HG02798 (cell line): ENCODE measurements at regions not wholly inside any gene's neighbourhood (a gene's known extent, or its start where the extent isn't known, plus 50 kb on each side); places are given as distances from the start of the nearest gene placed in this dataset.

Source experiments
- ATAC-seq: cut with Tn5 transposase; IDR thresholded peaks from one replicate; pipeline ENCODE4 v1.9.1; 2021; ENCODE audit warnings: mild to moderate bottlenecking; ENCODE audit not compliant: unreplicated experiment, poor library complexity

- no peak for ATAC-seq
These were observed 372.2 kb downstream of the TRIML1 start for GRCh38 chr4:188511431-188511830.

GRCh38 chr4:188532751-188533150 lies 393.5 kb downstream of the TRIML1 start:
- no peak for ATAC-seq

- ATAC-seq: no peak
These were observed 395.1 kb downstream of the TRIML1 start for GRCh38 chr4:188534297-188534696.

- no peak for ATAC-seq
These were observed 395.7 kb downstream of the TRIML1 start for GRCh38 chr4:188534917-188535316.

- no peak for ATAC-seq
These were observed 397.6 kb downstream of the TRIML1 start for GRCh38 chr4:188536826-188537225.

- no peak for ATAC-seq
These were observed 411.1 kb downstream of the TRIML1 start for GRCh38 chr4:188550296-188550695.

GRCh38 chr4:188551156-188551555 lies 411.9 kb downstream of the TRIML1 start:
- ATAC-seq: no peak

GRCh38 chr4:188552741-188553275 lies 413.6 kb downstream of the TRIML1 start:
- ATAC-seq: no peak

- ATAC-seq: no peak
These were observed 415.2 kb downstream of the TRIML1 start for GRCh38 chr4:188554413-188554812.

- ATAC-seq: no peak
These were observed 433.9 kb downstream of the TRIML1 start for GRCh38 chr4:188573104-188573503.

GRCh38 chr4:188578657-188579056 lies 439.4 kb downstream of the TRIML1 start:
- ATAC-seq: no peak

- ATAC-seq: no peak
These were observed 456.8 kb downstream of the TRIML1 start for GRCh38 chr4:188596021-188596420.

GRCh38 chr4:188603646-188604045 lies 464.4 kb downstream of the TRIML1 start:
- ATAC-seq: no peak

- no peak for ATAC-seq
These were observed 467.4 kb downstream of the TRIML1 start for GRCh38 chr4:188606635-188607034.

- no peak for ATAC-seq
These were observed 471.9 kb downstream of the TRIML1 start for GRCh38 chr4:188611143-188611542.

GRCh38 chr4:188612659-188613058 lies 473.4 kb downstream of the TRIML1 start:
- no peak for ATAC-seq

- no peak for ATAC-seq
These were observed 474.7 kb downstream of the TRIML1 start for GRCh38 chr4:188613976-188614375.

GRCh38 chr4:188619456-188620149 lies 480.4 kb downstream of the TRIML1 start:
- no peak for ATAC-seq

- ATAC-seq: no peak
These were observed 481.4 kb downstream of the TRIML1 start for GRCh38 chr4:188620608-188621007.

GRCh38 chr4:188623314-188623854 lies 484.1 kb downstream of the TRIML1 start:
- no peak for ATAC-seq

GRCh38 chr4:188624370-188624769 lies 485.1 kb downstream of the TRIML1 start:
- ATAC-seq: no peak

GRCh38 chr4:188627892-188628291 lies 488.7 kb downstream of the TRIML1 start:
- ATAC-seq: no peak
